Liver (tissue), 8 donors: ENCODE measurements at regions not wholly inside any gene's neighbourhood (a gene's known extent, or its start where the extent isn't known, plus 50 kb on each side); places are given as distances from the start of the nearest gene placed in this dataset.
A peak's percentile ranks its signal among the peaks of the same experiment; 100 is the strongest.

Experiments used
- DNase-seq: peaks from one replicate; pipeline ENCODE4 v3.0.0-alpha.2; 2017; ENCODE audit warnings: low spot score
- H3K27ac ChIP-seq, 2 donors: one replicate each; pipeline ENCODE4 v1.7.0; 2013; ENCODE audit warnings: inconsistent platforms in 2 of 2, low read length in 2 of 2, control low read depth in 1 of 2, low read depth in 1 of 2, mild to moderate bottlenecking in 1 of 2
- H3K27me3 ChIP-seq, 4 donors: one replicate each; pipeline versions ENCODE4 v1.6.1 to v1.7.0; 2013; ENCODE audit warnings: low read length in 3 of 4, inconsistent platforms in 1 of 4, mild to moderate bottlenecking in 1 of 4, moderate library complexity in 1 of 4; ENCODE audit not compliant: control insufficient read depth in 4 of 4, insufficient read depth in 4 of 4
- H3K36me3 ChIP-seq, 4 donors: one replicate each; pipeline versions ENCODE4 v1.6.1 to v1.7.0; 2013; ENCODE audit warnings: low read length in 3 of 4, mild to moderate bottlenecking in 3 of 4, low read depth in 1 of 4, moderate library complexity in 1 of 4; ENCODE audit not compliant: control insufficient read depth in 4 of 4, insufficient read depth in 3 of 4
- H3K4me1 ChIP-seq, 4 donors: one replicate each; pipeline versions ENCODE4 v1.6.1 to v1.7.0; 2013; ENCODE audit warnings: low read length in 3 of 4, mild to moderate bottlenecking in 3 of 4, moderate library complexity in 1 of 4; ENCODE audit not compliant: control insufficient read depth in 4 of 4, insufficient read depth in 4 of 4
- H3K4me3 ChIP-seq, 3 donors: one replicate each; pipeline versions ENCODE4 v1.6.1 to v1.7.0; 2013; ENCODE audit warnings: low read length in 3 of 3, control low read depth in 1 of 3, low read depth in 1 of 3, mild to moderate bottlenecking in 1 of 3
- H3K9ac ChIP-seq, 2 donors: one replicate each; pipeline ENCODE4 v1.7.0; 2013; ENCODE audit warnings: low read length in 2 of 2, mild to moderate bottlenecking in 2 of 2, moderate library complexity in 2 of 2, control low read depth in 1 of 2, low read depth in 1 of 2
- H3K9me3 ChIP-seq, 4 donors: one replicate each; pipeline versions ENCODE4 v1.6.1 to v1.7.0; 2013; ENCODE audit warnings: low read length in 3 of 4; ENCODE audit not compliant: control insufficient read depth in 4 of 4
- EGR1 ChIP-seq, 2 donors: IDR thresholded peaks; 2 replicates each; pipeline ENCODE4 v1.6.1; 2016 to 2018; ENCODE audit warnings: antibody characterized with exemption in 2 of 2, low read depth in 2 of 2
- FOXA1 ChIP-seq: IDR thresholded peaks from 2 replicates; pipeline ENCODE4 v1.6.1; 2016; ENCODE audit warnings: antibody characterized with exemption
- FOXA2 ChIP-seq: IDR thresholded peaks from 2 replicates; pipeline ENCODE4 v1.6.1; 2016; ENCODE audit warnings: antibody characterized with exemption
- GABPA ChIP-seq, 2 donors: IDR thresholded peaks in 1 of 2; conservative IDR thresholded peaks in 1 of 2; 2 replicates each; pipeline ENCODE4 v1.6.1; 2016; ENCODE audit warnings: antibody characterized with exemption in 2 of 2, mild to moderate bottlenecking in 1 of 2, moderate library complexity in 1 of 2
- HNF4A ChIP-seq, 2 donors: conservative IDR thresholded peaks; 2 replicates each; pipeline ENCODE4 v1.6.1; 2016; ENCODE audit warnings: antibody characterized with exemption in 2 of 2, mild to moderate bottlenecking in 2 of 2
- JUND ChIP-seq, 2 donors: IDR thresholded peaks; 2 replicates each; pipeline ENCODE4 v1.6.1; 2016; ENCODE audit warnings: antibody characterized with exemption in 2 of 2
- NR2F2 ChIP-seq: IDR thresholded peaks from 2 replicates; pipeline ENCODE4 v1.6.1; 2016; ENCODE audit warnings: antibody characterized with exemption
- RAD21 ChIP-seq, 2 donors: IDR thresholded peaks; 2 replicates each; pipeline ENCODE4 v1.6.1; 2016; ENCODE audit warnings: antibody characterized with exemption in 2 of 2, mild to moderate bottlenecking in 2 of 2
- RXRA ChIP-seq, 2 donors: IDR thresholded peaks; 2 replicates each; pipeline ENCODE4 v1.6.1; 2017 to 2018; ENCODE audit warnings: antibody characterized with exemption in 2 of 2, mild to moderate bottlenecking in 1 of 2
- SP1 ChIP-seq: IDR thresholded peaks from 2 replicates; pipeline ENCODE4 v1.6.1; 2018; ENCODE audit warnings: antibody characterized with exemption, mild to moderate bottlenecking
- TAF1 ChIP-seq: conservative IDR thresholded peaks from 2 replicates; pipeline ENCODE4 v1.6.1; 2016; ENCODE audit warnings: antibody characterized with exemption, mild to moderate bottlenecking
- YY1 ChIP-seq: IDR thresholded peaks from 2 replicates; pipeline ENCODE4 v1.6.1; 2016; ENCODE audit warnings: antibody characterized with exemption, mild to moderate bottlenecking
- WGBS: extraction: QIAGEN DNeasy Blood & Tissue Kit; methylation state at CpG from one replicate; pipeline ENCODE4 v1.1.7; 2013; 5-methylcytosine and 5-hydroxymethylcytosine counted together
- TF ChIP-seq, protein P1 (sequence below): IDR thresholded peaks from 2 replicates; pipeline ENCODE4 v1.6.1; 2016; ENCODE audit warnings: antibody characterized with exemption
- TF ChIP-seq, protein P2 (sequence below): fragments of 150-350 bp; IDR thresholded peaks from 2 replicates; pipeline ENCODE4 v1.5.1; 2017; ENCODE audit warnings: improper control_type of control experiment, low read depth, low read length; ENCODE audit not compliant: missing input control
- TF ChIP-seq, protein P3 (sequence below): IDR thresholded peaks from 2 replicates; pipeline ENCODE4 v1.6.1; 2016; ENCODE audit warnings: antibody characterized with exemption, mild to moderate bottlenecking
- donor health status: healthy.
- donor health status: healthy.
- donor health status: healthy.
- donor health status: healthy.
- donor health status: healthy.

DNA sequence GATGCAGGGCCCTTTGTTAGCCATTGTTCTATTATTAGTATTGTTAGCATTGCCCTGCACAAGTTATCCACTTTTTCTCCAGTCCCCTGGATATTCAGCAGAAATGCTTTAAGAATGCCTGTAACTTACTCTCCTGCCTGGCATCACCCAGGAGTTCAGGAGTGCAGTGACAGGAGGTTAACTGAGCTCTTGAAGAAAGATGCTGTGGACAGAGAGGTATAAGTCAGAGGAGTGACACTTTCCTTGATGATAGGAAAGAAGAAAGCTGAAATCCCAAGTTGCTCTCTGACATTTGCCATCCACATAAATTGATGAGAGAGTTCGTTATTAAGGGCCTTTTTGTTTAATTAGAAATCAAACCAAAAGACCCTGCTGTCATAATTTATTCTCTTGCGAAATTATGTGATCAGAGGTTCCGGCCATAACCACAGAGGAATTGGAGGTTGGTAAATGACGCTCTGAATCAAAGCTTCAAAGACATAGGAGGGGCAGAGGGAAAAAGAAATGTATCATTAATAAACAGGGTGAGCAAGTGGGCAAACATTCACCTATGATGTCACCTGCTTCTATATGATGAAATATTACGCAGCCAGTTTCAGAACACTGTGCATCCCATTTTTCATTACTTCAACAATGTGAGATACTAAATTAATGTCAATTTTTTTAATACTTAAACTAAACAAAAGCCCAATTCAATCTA lies 230.2 kb upstream of the JADE1 start:
- TF ChIP-seq GABPA (IDR thresholded peaks at IDR 0.05 in 1 of 2, conservative IDR thresholded peaks at IDR 0.05 in 1 of 2) (no peak), RAD21 (IDR thresholded peaks at IDR 0.05) (no peak), YY1 (no peak), NR2F2 (no peak), JUND (IDR thresholded peaks at IDR 0.05) (no peak), TAF1 (no peak), FOXA1 (no peak), HNF4A (conservative IDR thresholded peaks at IDR 0.05) (no peak), EGR1 (IDR thresholded peaks at IDR 0.05; ENCODE audit: low read depth in 2 of 2) (no peak)
- TF ChIP-seq, protein P1, sequence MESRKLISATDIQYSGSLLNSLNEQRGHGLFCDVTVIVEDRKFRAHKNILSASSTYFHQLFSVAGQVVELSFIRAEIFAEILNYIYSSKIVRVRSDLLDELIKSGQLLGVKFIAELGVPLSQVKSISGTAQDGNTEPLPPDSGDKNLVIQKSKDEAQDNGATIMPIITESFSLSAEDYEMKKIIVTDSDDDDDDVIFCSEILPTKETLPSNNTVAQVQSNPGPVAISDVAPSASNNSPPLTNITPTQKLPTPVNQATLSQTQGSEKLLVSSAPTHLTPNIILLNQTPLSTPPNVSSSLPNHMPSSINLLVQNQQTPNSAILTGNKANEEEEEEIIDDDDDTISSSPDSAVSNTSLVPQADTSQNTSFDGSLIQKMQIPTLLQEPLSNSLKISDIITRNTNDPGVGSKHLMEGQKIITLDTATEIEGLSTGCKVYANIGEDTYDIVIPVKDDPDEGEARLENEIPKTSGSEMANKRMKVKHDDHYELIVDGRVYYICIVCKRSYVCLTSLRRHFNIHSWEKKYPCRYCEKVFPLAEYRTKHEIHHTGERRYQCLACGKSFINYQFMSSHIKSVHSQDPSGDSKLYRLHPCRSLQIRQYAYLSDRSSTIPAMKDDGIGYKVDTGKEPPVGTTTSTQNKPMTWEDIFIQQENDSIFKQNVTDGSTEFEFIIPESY: no peak
- TF ChIP-seq, protein P2, sequence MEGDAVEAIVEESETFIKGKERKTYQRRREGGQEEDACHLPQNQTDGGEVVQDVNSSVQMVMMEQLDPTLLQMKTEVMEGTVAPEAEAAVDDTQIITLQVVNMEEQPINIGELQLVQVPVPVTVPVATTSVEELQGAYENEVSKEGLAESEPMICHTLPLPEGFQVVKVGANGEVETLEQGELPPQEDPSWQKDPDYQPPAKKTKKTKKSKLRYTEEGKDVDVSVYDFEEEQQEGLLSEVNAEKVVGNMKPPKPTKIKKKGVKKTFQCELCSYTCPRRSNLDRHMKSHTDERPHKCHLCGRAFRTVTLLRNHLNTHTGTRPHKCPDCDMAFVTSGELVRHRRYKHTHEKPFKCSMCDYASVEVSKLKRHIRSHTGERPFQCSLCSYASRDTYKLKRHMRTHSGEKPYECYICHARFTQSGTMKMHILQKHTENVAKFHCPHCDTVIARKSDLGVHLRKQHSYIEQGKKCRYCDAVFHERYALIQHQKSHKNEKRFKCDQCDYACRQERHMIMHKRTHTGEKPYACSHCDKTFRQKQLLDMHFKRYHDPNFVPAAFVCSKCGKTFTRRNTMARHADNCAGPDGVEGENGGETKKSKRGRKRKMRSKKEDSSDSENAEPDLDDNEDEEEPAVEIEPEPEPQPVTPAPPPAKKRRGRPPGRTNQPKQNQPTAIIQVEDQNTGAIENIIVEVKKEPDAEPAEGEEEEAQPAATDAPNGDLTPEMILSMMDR: no peak
- TF ChIP-seq, protein P3, sequence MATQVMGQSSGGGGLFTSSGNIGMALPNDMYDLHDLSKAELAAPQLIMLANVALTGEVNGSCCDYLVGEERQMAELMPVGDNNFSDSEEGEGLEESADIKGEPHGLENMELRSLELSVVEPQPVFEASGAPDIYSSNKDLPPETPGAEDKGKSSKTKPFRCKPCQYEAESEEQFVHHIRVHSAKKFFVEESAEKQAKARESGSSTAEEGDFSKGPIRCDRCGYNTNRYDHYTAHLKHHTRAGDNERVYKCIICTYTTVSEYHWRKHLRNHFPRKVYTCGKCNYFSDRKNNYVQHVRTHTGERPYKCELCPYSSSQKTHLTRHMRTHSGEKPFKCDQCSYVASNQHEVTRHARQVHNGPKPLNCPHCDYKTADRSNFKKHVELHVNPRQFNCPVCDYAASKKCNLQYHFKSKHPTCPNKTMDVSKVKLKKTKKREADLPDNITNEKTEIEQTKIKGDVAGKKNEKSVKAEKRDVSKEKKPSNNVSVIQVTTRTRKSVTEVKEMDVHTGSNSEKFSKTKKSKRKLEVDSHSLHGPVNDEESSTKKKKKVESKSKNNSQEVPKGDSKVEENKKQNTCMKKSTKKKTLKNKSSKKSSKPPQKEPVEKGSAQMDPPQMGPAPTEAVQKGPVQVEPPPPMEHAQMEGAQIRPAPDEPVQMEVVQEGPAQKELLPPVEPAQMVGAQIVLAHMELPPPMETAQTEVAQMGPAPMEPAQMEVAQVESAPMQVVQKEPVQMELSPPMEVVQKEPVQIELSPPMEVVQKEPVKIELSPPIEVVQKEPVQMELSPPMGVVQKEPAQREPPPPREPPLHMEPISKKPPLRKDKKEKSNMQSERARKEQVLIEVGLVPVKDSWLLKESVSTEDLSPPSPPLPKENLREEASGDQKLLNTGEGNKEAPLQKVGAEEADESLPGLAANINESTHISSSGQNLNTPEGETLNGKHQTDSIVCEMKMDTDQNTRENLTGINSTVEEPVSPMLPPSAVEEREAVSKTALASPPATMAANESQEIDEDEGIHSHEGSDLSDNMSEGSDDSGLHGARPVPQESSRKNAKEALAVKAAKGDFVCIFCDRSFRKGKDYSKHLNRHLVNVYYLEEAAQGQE: no peak
- 77% methylated on average over 5 of the region's 5 CpGs for WGBS
- Histone ChIP-seq H3K9ac (no peak overlapping the region), H3K4me1 (peaks cover 0 to 5% (median 0%) of the 10 kb centered on the region in 4 donors), H3K4me3 (no peak overlapping the region), H3K36me3 (no peaks in the 10 kb centered on the region), H3K27me3 (no peaks in the 10 kb centered on the region), H3K9me3 (no peaks in the 10 kb centered on the region), H3K27ac (no peak overlapping the region)
- no peak for DNase-seq

DNA sequence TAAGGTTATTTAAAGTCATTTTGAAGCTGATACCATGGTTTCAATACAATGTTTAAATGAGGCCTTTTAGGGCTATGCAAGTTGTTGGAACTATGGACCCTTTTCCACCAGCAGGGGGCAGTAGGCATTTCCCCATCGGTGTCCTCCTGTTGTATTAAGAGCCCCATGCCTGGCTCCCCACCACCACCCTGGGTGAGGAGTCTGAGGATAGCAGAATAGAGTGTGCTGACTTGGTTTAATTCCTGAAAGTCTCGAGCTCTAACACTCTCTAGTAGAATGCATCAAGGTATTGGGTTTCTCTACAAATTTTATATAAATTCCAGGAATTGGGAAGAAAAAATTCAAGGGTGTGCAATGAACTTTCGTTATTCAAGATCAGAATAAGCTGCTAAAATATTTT lies 234.8 kb upstream of the JADE1 start:
- Histone ChIP-seq H3K27ac (no peak overlapping the region), H3K27me3 (no peaks in the 10 kb centered on the region), H3K4me3 (no peak overlapping the region), H3K4me1 (peaks cover 0 to 21% (median 3%) of the 10 kb centered on the region in 4 donors), H3K9me3 (no peaks in the 10 kb centered on the region), H3K36me3 (no peaks in the 10 kb centered on the region), H3K9ac (no peak overlapping the region)
- TF ChIP-seq FOXA1 (no peak), FOXA2 (no peak), EGR1 (IDR thresholded peaks at IDR 0.05; ENCODE audit: low read depth in 2 of 2) (no peak), RAD21 (IDR thresholded peaks at IDR 0.05) (peak; percentile 63 to 72), HNF4A (conservative IDR thresholded peaks at IDR 0.05) (no peak), GABPA (IDR thresholded peaks at IDR 0.05 in 1 of 2, conservative IDR thresholded peaks at IDR 0.05 in 1 of 2) (no peak), SP1 (no peak), RXRA (IDR thresholded peaks at IDR 0.05) (no peak)
- TF ChIP-seq, protein P2: peak; percentile 37
- TF ChIP-seq, protein P3: no peak
- DNase-seq: peak; percentile 74
- 38% methylated on average over 3 of the region's 3 CpGs for WGBS
